Subcutaneous abdominal adipose tissue (tissue), 5 donors: ENCODE measurements at regions not wholly inside any gene's neighbourhood (a gene's known extent, or its start where the extent isn't known, plus 50 kb on each side); places are given as distances from the start of the nearest gene placed in this dataset.
"Not testable (repeated sequence)": the region's sequence is repeated elsewhere in the genome, so short reads cannot be mapped to it uniquely, and the experiment has no call there.

Source experiments
- H3K27ac ChIP-seq: one replicate; pipeline ENCODE4 v1.7.0; 2013; ENCODE audit warnings: low read depth, mild to moderate bottlenecking, inconsistent platforms, low read length, moderate library complexity
- H3K27me3 ChIP-seq, 5 donors: one replicate each; pipeline ENCODE4 v1.7.0; 2013; ENCODE audit warnings: low read length in 5 of 5, inconsistent platforms in 1 of 5; ENCODE audit not compliant: control insufficient read depth in 5 of 5, insufficient read depth in 4 of 5
- H3K36me3 ChIP-seq, 5 donors: one replicate each; pipeline ENCODE4 v1.7.0; 2013; ENCODE audit warnings: low read length in 5 of 5; ENCODE audit not compliant: control insufficient read depth in 5 of 5, insufficient read depth in 5 of 5
- H3K4me1 ChIP-seq, 5 donors: one replicate each; pipeline ENCODE4 v1.7.0; 2013; ENCODE audit warnings: low read length in 5 of 5, mild to moderate bottlenecking in 3 of 5, moderate library complexity in 1 of 5; ENCODE audit not compliant: control insufficient read depth in 5 of 5, insufficient read depth in 5 of 5
- H3K4me3 ChIP-seq, 5 donors: one replicate each; pipeline ENCODE4 v1.7.0; 2013; ENCODE audit warnings: low read length in 5 of 5, low read depth in 1 of 5
- H3K9ac ChIP-seq, 5 donors: one replicate each; pipeline ENCODE4 v1.7.0; 2013; ENCODE audit warnings: low read length in 5 of 5, mild to moderate bottlenecking in 4 of 5, moderate library complexity in 3 of 5
- H3K9me3 ChIP-seq, 5 donors: one replicate each; pipeline ENCODE4 v1.7.0; 2013; ENCODE audit warnings: low read length in 5 of 5; ENCODE audit not compliant: control insufficient read depth in 5 of 5
- donor health status: healthy.
- donor health status: healthy.
- donor health status: healthy.
- donor health status: healthy.
- donor health status: healthy.

DNA sequence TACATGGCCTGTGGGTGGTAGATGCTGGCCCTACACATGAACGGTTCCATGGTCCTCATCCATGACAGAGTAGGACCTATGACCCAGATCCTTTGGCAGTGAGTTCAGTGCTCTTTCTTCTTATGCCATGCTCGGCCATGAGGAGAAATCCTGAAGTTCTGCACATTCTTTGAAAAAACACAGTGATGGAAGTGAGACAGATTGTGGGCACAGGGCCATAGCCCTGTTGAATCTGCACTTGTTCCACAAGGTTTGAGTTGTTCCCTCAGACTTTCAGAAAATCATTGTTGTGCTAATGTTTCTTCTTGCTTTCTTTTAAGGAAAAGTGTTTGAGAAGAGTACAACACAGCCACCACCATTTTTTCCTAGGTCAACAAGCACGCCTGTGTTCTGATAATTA lies 180.0 kb downstream of the C12orf75 start:
- H3K4me1 ChIP-seq: no peaks in the 10 kb centered on the region
- no peak overlapping the region for H3K4me3 ChIP-seq
- H3K9me3 ChIP-seq: no peaks in the 10 kb centered on the region
- no peaks in the 10 kb centered on the region for H3K36me3 ChIP-seq
- no peak overlapping the region for H3K9ac ChIP-seq
- no peak overlapping the region for H3K27ac ChIP-seq
- H3K27me3 ChIP-seq: peaks cover 0 to 3% (median 0%) of the 10 kb centered on the region in 5 donors

DNA sequence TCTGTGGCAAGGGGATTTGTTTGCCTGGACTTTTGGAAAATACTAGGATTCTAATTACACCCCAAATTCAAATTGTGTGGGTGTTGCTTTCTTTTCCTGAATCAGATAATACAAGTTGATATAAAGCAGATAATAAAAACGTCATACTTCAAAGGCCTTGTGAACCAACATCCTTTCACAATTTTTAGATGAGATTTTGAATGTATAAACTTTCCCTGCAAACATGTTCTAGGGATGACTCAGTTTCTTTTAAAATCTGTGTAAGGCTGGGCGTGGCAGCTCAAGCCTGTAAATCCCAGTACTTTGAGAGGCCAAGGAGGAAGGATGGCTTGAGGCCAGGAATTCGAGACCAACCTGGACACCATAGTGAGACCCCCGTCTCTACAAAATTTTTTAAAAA lies 182.4 kb downstream of the C12orf75 start:
- H3K4me1 ChIP-seq, H3K9me3 ChIP-seq, H3K4me3 ChIP-seq, H3K27me3 ChIP-seq, H3K27ac ChIP-seq, H3K9ac ChIP-seq, H3K36me3 ChIP-seq: not testable (repeated sequence)

DNA sequence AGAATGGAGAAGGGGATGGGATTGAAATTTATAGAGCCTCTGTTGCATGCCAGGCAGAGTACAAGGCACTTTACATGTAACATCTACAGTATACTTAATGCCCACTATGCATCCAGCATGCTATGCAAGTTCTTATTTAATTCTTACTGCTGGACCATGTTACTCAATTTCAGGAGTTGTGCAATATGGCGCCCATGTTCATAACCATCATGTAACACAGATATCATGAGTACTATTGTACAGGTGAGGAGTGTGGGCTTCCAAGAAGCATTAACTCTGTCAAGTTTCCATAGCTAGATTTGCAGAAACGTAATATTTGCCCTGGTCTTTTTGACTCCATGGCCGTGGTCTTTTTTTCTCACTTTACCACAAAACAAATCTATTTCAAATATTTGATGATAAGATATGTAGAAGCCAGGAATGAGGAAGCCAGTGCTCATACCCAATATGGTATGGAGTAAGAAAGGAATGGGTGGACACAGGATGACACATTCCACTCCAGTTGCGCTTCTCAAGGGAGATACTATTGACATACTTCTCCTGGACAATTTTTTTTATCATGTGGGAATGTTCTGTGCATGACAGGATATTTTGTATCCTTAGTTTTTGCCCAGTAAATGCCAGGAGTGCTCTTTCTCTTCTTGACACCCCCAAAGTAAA lies 191.8 kb downstream of the C12orf75 start:
- H3K4me1 ChIP-seq: peaks cover 0 to 11% (median 5%) of the 10 kb centered on the region in 5 donors
- H3K4me3 ChIP-seq: no peak overlapping the region
- H3K27ac ChIP-seq: no peak overlapping the region
- H3K9ac ChIP-seq: no peak overlapping the region
- no peaks in the 10 kb centered on the region for H3K9me3 ChIP-seq
- H3K27me3 ChIP-seq: peaks cover 0 to 4% (median 0%) of the 10 kb centered on the region in 5 donors
- H3K36me3 ChIP-seq: no peaks in the 10 kb centered on the region

DNA sequence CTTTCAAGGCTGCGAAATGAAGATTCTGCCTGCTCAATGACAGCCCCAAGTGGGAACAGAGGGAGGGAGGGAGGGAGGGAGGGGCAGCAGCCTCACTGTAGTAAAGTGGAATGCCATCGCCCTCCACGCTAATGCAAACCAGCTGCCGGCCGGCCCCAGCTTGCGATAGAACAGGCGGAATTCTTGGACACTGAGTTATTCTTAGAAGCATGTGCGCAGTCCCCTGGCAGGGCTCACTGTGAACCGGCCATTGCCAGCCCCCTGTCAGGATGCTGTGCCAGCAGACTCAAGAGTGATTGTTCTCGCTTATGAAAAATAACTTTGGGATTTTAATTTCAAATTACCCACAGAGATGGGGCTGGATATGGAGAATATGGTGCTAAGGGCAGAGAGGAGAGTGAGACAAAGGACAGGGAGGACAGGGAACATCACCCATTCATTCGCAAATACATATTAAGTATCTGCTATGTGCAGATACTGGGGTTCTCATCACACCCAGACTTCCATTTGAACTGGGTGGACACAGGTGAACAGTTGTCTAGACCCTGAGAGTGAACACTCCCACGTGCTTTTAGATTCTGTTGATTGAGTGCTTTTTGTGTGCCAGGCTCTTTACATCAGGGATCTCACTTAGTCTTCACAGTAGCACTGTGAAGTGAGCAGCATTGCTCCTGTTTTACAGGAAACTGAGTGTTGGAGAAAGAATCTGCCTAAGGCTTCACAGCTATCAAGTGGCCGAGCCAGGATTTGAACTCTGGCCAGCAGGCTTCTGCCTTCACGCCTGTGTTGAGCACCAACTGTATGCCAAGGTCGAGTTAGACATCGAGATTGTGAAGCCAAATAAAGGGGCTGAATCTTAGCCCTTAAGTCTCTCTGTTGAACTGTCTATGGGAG lies 192.9 kb downstream of the C12orf75 start:
- H3K9me3 ChIP-seq: no peaks in the 10 kb centered on the region
- H3K36me3 ChIP-seq: no peaks in the 10 kb centered on the region
- H3K4me1 ChIP-seq: peaks cover 0 to 11% (median 5%) of the 10 kb centered on the region in 5 donors
- H3K27me3 ChIP-seq: peaks cover 0 to 4% (median 0%) of the 10 kb centered on the region in 5 donors
- no peak overlapping the region for H3K4me3 ChIP-seq
- H3K27ac ChIP-seq: no peak overlapping the region
- peak overlapping the region in 2 of 5 donors; percentile 3 to 7 for H3K9ac ChIP-seq

DNA sequence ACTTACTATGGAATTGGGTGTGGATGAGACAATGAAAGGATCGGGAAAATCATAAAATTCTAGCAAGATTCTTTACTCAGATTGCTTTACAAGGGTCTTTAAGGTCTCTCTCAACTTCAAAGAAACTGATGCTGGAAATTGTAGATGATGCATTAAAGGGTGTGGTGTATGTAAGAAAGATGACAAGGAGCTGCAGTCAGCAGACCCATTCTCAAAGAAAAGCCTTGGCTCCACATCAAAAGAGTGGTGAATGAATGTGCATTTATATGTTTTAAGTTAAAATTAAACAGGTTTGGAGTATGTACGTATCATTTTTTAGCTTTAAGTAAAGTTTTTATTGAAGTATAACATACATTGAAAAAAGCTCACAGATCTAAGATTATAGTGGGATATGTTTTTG lies 194.5 kb downstream of the C12orf75 start:
- Histone ChIP-seq H3K27me3 (peaks cover 0 to 4% (median 0%) of the 10 kb centered on the region in 5 donors), H3K36me3 (no peaks in the 10 kb centered on the region), H3K4me1 (peaks cover 0 to 11% (median 5%) of the 10 kb centered on the region in 5 donors), H3K4me3 (no peak overlapping the region), H3K9ac (no peak overlapping the region), H3K27ac (no peak overlapping the region), H3K9me3 (no peaks in the 10 kb centered on the region)

DNA sequence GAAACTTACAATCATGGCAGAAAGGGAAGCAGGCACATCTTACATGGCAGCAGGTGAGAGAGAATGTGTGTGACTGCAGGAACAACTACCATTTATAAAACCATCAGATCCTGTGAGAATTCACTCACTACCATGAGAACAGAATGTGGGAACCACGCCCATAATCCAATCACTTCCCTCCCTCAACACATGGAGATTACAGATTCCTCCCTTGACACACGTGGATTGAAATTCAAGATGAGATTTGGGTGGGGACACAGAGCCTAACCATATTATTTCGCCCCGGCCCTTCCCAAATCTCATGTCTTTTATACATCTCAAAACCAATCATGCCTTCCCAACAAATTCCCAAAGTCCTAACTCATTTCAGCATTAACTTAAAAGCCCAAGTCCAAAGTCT lies 203.6 kb downstream of the C12orf75 start:
- no peaks in the 10 kb centered on the region for H3K4me1 ChIP-seq
- no peak overlapping the region for H3K27ac ChIP-seq
- H3K27me3 ChIP-seq: no peaks in the 10 kb centered on the region
- no peaks in the 10 kb centered on the region for H3K36me3 ChIP-seq
- H3K4me3 ChIP-seq: no peak overlapping the region
- H3K9me3 ChIP-seq: peaks cover 0 to 13% (median 3%) of the 10 kb centered on the region in 5 donors
- H3K9ac ChIP-seq: no peak overlapping the region

DNA sequence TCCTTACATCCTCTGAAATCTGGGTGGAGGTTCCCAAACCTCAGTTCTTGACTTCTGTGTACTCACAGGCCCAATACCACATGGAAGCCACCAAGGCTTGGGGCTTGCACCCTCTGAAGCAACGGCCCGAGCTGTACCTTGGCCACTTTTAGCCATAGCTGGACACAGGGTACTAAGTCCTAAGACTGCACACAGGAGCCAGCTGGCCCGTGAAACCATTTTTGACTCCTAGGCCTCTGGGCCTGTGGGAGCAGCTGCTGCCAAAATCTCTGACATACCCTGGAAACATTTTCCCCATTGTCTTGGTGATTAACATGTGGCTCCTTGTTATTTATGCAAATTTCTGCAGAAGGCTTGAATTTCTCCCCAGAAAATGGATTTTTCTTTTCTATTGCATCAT lies 204.5 kb downstream of the C12orf75 start:
- H3K27ac ChIP-seq, H3K36me3 ChIP-seq, H3K9ac ChIP-seq, H3K4me1 ChIP-seq, H3K4me3 ChIP-seq, H3K27me3 ChIP-seq: not testable (repeated sequence)
- H3K9me3 ChIP-seq: peaks cover 0 to 13% (median 3%) of the 10 kb centered on the region in 5 donors

DNA sequence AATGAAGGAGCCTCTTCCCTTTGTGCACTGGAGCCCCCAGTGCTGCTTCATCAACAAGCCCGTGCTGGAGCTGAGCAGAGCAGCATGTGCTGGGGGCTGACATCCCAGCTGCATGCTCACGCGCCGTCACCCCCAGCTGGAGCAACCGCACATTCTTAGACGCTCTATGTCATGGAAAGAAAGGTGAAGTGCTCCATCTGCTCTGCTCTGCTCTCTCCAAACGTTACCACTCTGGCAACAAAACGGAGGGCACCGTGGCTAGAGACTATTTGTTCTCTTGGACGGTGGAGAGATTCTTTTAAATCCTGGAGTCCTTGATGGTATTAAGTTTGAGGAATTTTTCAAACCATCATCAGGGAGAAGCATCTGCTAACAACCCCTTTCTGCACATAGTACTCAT lies 208.4 kb downstream of the C12orf75 start:
- no peak overlapping the region for H3K27ac ChIP-seq
- no peak overlapping the region for H3K4me3 ChIP-seq
- no peak overlapping the region for H3K9ac ChIP-seq
- H3K36me3 ChIP-seq: no peaks in the 10 kb centered on the region
- H3K9me3 ChIP-seq: peaks cover 0 to 19% (median 3%) of the 10 kb centered on the region in 5 donors
- H3K4me1 ChIP-seq: no peaks in the 10 kb centered on the region
- no peaks in the 10 kb centered on the region for H3K27me3 ChIP-seq

DNA sequence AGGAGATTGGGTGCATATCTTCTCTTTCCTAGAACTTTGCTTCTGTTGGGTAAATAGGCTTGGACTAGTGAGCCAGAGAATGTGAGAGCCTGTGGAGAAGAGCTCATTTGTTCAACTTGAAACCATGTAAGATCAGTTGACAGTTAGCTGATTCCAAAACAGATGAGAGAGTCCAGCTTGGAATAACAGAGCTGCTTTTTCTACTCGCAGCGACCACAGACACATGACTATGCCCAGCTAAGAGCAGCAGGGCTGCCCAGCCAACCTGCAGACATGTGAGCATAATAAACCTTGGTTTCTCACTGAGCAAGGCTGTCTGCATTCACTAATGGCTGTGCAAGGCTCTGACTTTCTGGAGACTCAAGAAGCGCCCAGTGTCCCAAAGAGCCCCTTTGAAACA lies 209.2 kb downstream of the C12orf75 start:
- H3K9ac ChIP-seq: no peak overlapping the region
- no peak overlapping the region for H3K27ac ChIP-seq
- peaks cover 0 to 15% (median under 1%) of the 10 kb centered on the region in 5 donors for H3K9me3 ChIP-seq
- H3K4me3 ChIP-seq: no peak overlapping the region
- no peaks in the 10 kb centered on the region for H3K27me3 ChIP-seq
- no peaks in the 10 kb centered on the region for H3K4me1 ChIP-seq
- no peaks in the 10 kb centered on the region for H3K36me3 ChIP-seq

DNA sequence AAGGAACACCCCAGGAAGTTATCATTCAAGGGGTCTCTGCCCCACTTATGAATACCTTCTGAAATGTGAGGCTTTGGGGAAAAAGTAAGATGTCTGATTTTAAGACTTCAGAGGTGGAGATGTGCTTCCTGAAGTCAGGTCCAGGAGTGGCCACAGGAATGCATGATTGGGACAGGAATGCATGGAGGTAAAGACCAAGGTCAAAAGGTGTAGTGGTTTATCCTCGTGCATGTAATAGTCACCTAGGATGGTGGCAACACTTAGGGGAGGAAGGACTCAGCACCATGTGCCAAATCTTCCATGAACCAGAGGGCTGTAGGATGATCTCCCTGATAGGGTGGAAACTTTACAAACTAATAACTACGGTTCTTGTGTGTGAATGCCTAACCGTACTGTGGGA lies 217.3 kb downstream of the C12orf75 start:
- H3K27ac ChIP-seq: no peak overlapping the region
- no peaks in the 10 kb centered on the region for H3K36me3 ChIP-seq
- no peak overlapping the region for H3K4me3 ChIP-seq
- H3K27me3 ChIP-seq: no peaks in the 10 kb centered on the region
- no peak overlapping the region for H3K9ac ChIP-seq
- no peaks in the 10 kb centered on the region for H3K4me1 ChIP-seq
- H3K9me3 ChIP-seq: peaks cover 0 to 3% (median 0%) of the 10 kb centered on the region in 5 donors
